Natural killer cell (primary cell): ENCODE measurements at regions not wholly inside any gene's neighbourhood (a gene's known extent, or its start where the extent isn't known, plus 50 kb on each side); places are given as distances from the start of the nearest gene placed in this dataset.

ENCODE experiments used
- ATAC-seq, 3 donors: fragments of 150-1000 bp in 2 of 3; fragments of 200-7000 bp in 1 of 3; cut with Tn5 transposase; 1 replicate in 1 of 3; 2 replicates in 2 of 3; pipeline ENCODE4 v1.10.0; 2021; ENCODE audit warnings: mild to moderate bottlenecking in 2 of 3, moderate library complexity in 2 of 3
- DNase-seq, 2 donors: peaks; one replicate each; pipeline versions ENCODE4 v3.0.0 to v3.0.0-alpha.2; 2013 to 2021; ENCODE audit warnings: mixed read lengths in 1 of 2
- H3K27ac ChIP-seq: one replicate; pipeline ENCODE4 v1.5.1; 2013; ENCODE audit warnings: mild to moderate bottlenecking, low read length
- H3K27me3 ChIP-seq: one replicate; pipeline ENCODE4 v1.6.1; 2013; ENCODE audit warnings: low read length; ENCODE audit not compliant: control insufficient read depth, insufficient read depth
- H3K36me3 ChIP-seq: one replicate; pipeline ENCODE4 v1.6.1; 2013; ENCODE audit warnings: low read length; ENCODE audit not compliant: control insufficient read depth, insufficient read depth
- H3K4me1 ChIP-seq: one replicate; pipeline ENCODE4 v1.6.1; 2013; ENCODE audit warnings: low read length; ENCODE audit not compliant: control insufficient read depth, insufficient read depth
- H3K4me3 ChIP-seq: one replicate; pipeline ENCODE4 v1.5.1; 2013; ENCODE audit warnings: low read length
- H3K9me3 ChIP-seq: one replicate; pipeline ENCODE4 v1.6.1; 2013; ENCODE audit warnings: low read length; ENCODE audit not compliant: control insufficient read depth, insufficient read depth
- H3K27ac Mint-ChIP-seq, 2 donors: one replicate each; pipeline ENCODE4 v1.8.0; 2022; ENCODE audit warnings: mild to moderate bottlenecking in 2 of 2, mixed read lengths in 2 of 2, moderate library complexity in 1 of 2
- H3K27me3 Mint-ChIP-seq, 2 donors: one replicate each; pipeline ENCODE4 v1.8.0; 2022; ENCODE audit warnings: low read depth in 2 of 2, mixed read lengths in 2 of 2
- H3K36me3 Mint-ChIP-seq: one replicate; pipeline ENCODE4 v1.8.0; 2022; ENCODE audit warnings: mixed read lengths
- H3K4me1 Mint-ChIP-seq, 2 donors: one replicate each; pipeline ENCODE4 v1.8.0; 2022; ENCODE audit warnings: mixed read lengths in 2 of 2
- H3K4me3 Mint-ChIP-seq: one replicate; pipeline ENCODE4 v1.8.0; 2022; ENCODE audit warnings: mild to moderate bottlenecking, moderate library complexity, mixed read lengths
- H3K9me3 Mint-ChIP-seq, 2 donors: one replicate each; pipeline ENCODE4 v1.8.0; 2022; ENCODE audit warnings: mixed read lengths in 2 of 2
- CTCF ChIP-seq: fragments of 200-600 bp; IDR thresholded peaks from one replicate; pipeline ENCODE4 v1.8.0; 2022; ENCODE audit warnings: antibody characterized with exemption
- WGBS: methylation state at CpG from one replicate; pipeline ENCODE4 v1.1.7; 2013; ENCODE audit warnings: missing lambda C conversion rate; ENCODE audit not compliant: insufficient coverage; 5-methylcytosine and 5-hydroxymethylcytosine counted together
- intact Hi-C: fragments of 100-400 bp; cut with micrococcal nuclease; formaldehyde crosslinking; loops from one replicate; pipeline ENCODE4 v1.14.2; 2022

GRCh38 chr15:96418146-96418545, 87.6 kb downstream of the NR2F2 start:
- Mint-ChIP-seq H3K9me3 (no peaks in the 10 kb centered on the region), H3K27me3 (peaks cover 62 to 82% of the 10 kb centered on the region in 2 donors), H3K4me1 (no peaks in the 10 kb centered on the region), H3K4me3 (no peak overlapping the region), H3K27ac (no peak overlapping the region), H3K36me3 (no peaks in the 10 kb centered on the region)
- Histone ChIP-seq H3K27ac (no peak overlapping the region), H3K36me3 (no peaks in the 10 kb centered on the region), H3K4me3 (no peak overlapping the region), H3K4me1 (no peaks in the 10 kb centered on the region), H3K27me3 (peaks cover 37% of the 10 kb centered on the region), H3K9me3 (no peaks in the 10 kb centered on the region)
- 0% methylated on average over 2 of the region's 2 CpGs for WGBS
- TF ChIP-seq CTCF, result no peak
- intact Hi-C loops, result no loop called here
- DNase-seq (no peak), ATAC-seq (no peak)

GRCh38 chr15:96421178-96421601, 90.7 kb downstream of the NR2F2 start:
- H3K4me3 ChIP-seq, result no peak overlapping the region
- WGBS, result 34% methylated on average over 8 of the region's 8 CpGs
- no peak overlapping the region for H3K27ac ChIP-seq
- TF ChIP-seq CTCF, result no peak
- no peaks in the 10 kb centered on the region for H3K4me1 ChIP-seq
- ATAC-seq, result no peak
- intact Hi-C loops, result no loop called here
- no peaks in the 10 kb centered on the region for H3K9me3 ChIP-seq
- Mint-ChIP-seq H3K27ac (no peak overlapping the region), H3K4me1 (no peaks in the 10 kb centered on the region), H3K36me3 (no peaks in the 10 kb centered on the region), H3K27me3 (peaks cover 42 to 69% of the 10 kb centered on the region in 2 donors), H3K9me3 (no peaks in the 10 kb centered on the region), H3K4me3 (no peak overlapping the region)
- DNase-seq, result no peak
- H3K36me3 ChIP-seq, result no peaks in the 10 kb centered on the region
- peaks cover 26% of the 10 kb centered on the region for H3K27me3 ChIP-seq

GRCh38 chr15:96422125-96422524, 91.6 kb downstream of the NR2F2 start:
- DNase-seq (no peak), ATAC-seq (no peak)
- no peak for TF ChIP-seq CTCF
- Histone ChIP-seq H3K9me3 (no peaks in the 10 kb centered on the region), H3K4me3 (no peak overlapping the region), H3K27ac (no peak overlapping the region), H3K27me3 (peaks cover 19% of the 10 kb centered on the region), H3K4me1 (no peaks in the 10 kb centered on the region), H3K36me3 (no peaks in the 10 kb centered on the region)
- no peak overlapping the region for H3K4me3 Mint-ChIP-seq
- no peaks in the 10 kb centered on the region for H3K4me1 Mint-ChIP-seq
- no peaks in the 10 kb centered on the region for H3K9me3 Mint-ChIP-seq
- peaks cover 48 to 71% of the 10 kb centered on the region in 2 donors for H3K27me3 Mint-ChIP-seq
- H3K27ac Mint-ChIP-seq, result no peak overlapping the region
- H3K36me3 Mint-ChIP-seq, result no peaks in the 10 kb centered on the region
- WGBS, result 56% methylated on average over 6 of the region's 7 CpGs
- intact Hi-C loops, result no loop called here

- Mint-ChIP-seq H3K27ac (no peak overlapping the region), H3K36me3 (no peaks in the 10 kb centered on the region), H3K9me3 (no peaks in the 10 kb centered on the region), H3K27me3 (peaks cover 25 to 45% of the 10 kb centered on the region in 2 donors), H3K4me3 (no peak overlapping the region), H3K4me1 (no peaks in the 10 kb centered on the region)
- H3K4me3 ChIP-seq, result no peak overlapping the region
- H3K36me3 ChIP-seq, result no peaks in the 10 kb centered on the region
- peaks cover 8% of the 10 kb centered on the region for H3K27me3 ChIP-seq
- no peak for ATAC-seq
- H3K4me1 ChIP-seq, result no peaks in the 10 kb centered on the region
- no peak for TF ChIP-seq CTCF
- WGBS, result 96% methylated on average over 4 of the region's 4 CpGs
- intact Hi-C loops, result no loop called here
- no peak for DNase-seq
- no peaks in the 10 kb centered on the region for H3K9me3 ChIP-seq
- H3K27ac ChIP-seq, result no peak overlapping the region
Measured at GRCh38 chr15:96424674-96425073, 94.2 kb downstream of the NR2F2 start.
